A673 (cell line): ENCODE measurements at regions not wholly inside any gene's neighbourhood (a gene's known extent, or its start where the extent isn't known, plus 50 kb on each side); places are given as distances from the start of the nearest gene placed in this dataset.
A peak's percentile ranks its signal among the peaks of the same experiment; 100 is the strongest.

ENCODE experiments used
- BruUV-seq: library from RNA; stranded (reverse); fragments of 400-500 nt; replicated peaks from 2 replicates; lab custom pipeline; 2021; lab: Mats Ljungman, UMichigan
- CTCF ChIA-PET: fragments of 300-600 bp; sonication (Branson Sonifier 250); formaldehyde crosslinking; loops from one replicate; lab custom pipeline; 2022; ENCODE audit warnings: antibody characterized with exemption; lab: Charles Lee
- POLR2A ChIA-PET: fragments of 300-600 bp; sonication (Branson Sonifier 250); formaldehyde crosslinking; loops from one replicate; lab custom pipeline; 2022; ENCODE audit warnings: antibody characterized with exemption; ENCODE audit not compliant: low non-redundant PET; lab: Charles Lee
- DNase-seq: peaks from one replicate; pipeline ENCODE4 v3.0.0-alpha.2; 2015; ENCODE audit warnings: low spot score
- H3K27ac ChIP-seq: fragments of 200-600 bp; sonication (generic); 2 replicates; pipeline ENCODE4 v1.5.1; 2016; ENCODE audit warnings: mixed run types, low read depth, mild to moderate bottlenecking, mixed read lengths, antibody characterized with exemption, low read length; ENCODE audit not compliant: poor library complexity, severe bottlenecking
- H3K27me3 ChIP-seq: fragments of 200-600 bp; sonication (generic); replicated peaks from 2 replicates; pipeline ENCODE4 v1.6.1; 2017; ENCODE audit warnings: mixed run types, low read depth, mild to moderate bottlenecking, mixed read lengths, antibody characterized with exemption, low read length; ENCODE audit not compliant: insufficient read depth, poor library complexity
- H3K36me3 ChIP-seq: fragments of 200-600 bp; sonication (generic); 2 replicates; pipeline ENCODE4 v1.6.1; 2016; ENCODE audit warnings: mixed run types, mild to moderate bottlenecking, mixed read lengths, antibody characterized with exemption, low read length; ENCODE audit not compliant: insufficient read depth, poor library complexity, severe bottlenecking
- H3K4me1 ChIP-seq: fragments of 200-600 bp; sonication (generic); 2 replicates; pipeline ENCODE4 v1.6.1; 2017; ENCODE audit warnings: mixed run types, mild to moderate bottlenecking, mixed read lengths, antibody characterized with exemption, low read length; ENCODE audit not compliant: insufficient read depth, poor library complexity, severe bottlenecking
- H3K4me3 ChIP-seq: fragments of 200-600 bp; sonication (generic); 2 replicates; pipeline ENCODE4 v1.5.1; 2016; ENCODE audit warnings: low read depth, mixed run types, mild to moderate bottlenecking, mixed read lengths, low read length; ENCODE audit not compliant: poor library complexity, severe bottlenecking
- H3K9me3 ChIP-seq: fragments of 200-600 bp; sonication (generic); 2 replicates; pipeline ENCODE4 v1.6.1; 2016; ENCODE audit warnings: mixed run types, low read depth, mild to moderate bottlenecking, mixed read lengths, antibody characterized with exemption, low read length; ENCODE audit not compliant: poor library complexity, severe bottlenecking
- EZH2 ChIP-seq: fragments of 200-600 bp; sonication (generic); IDR thresholded peaks from 2 replicates; pipeline ENCODE4 v1.6.1; 2017; ENCODE audit warnings: borderline replicate concordance, low read depth, mild to moderate bottlenecking, mixed read lengths, antibody characterized with exemption, low read length; ENCODE audit not compliant: poor library complexity, severe bottlenecking
- intact Hi-C: fragments of 100-400 bp; cut with micrococcal nuclease; formaldehyde crosslinking; loops from one replicate; pipeline ENCODE4 v1.10.0; 2022; ENCODE audit not compliant: unreplicated experiment
- TF ChIP-seq, protein P1 (sequence below): fragments of 300-800, 200-600 bp; sonication (generic); conservative IDR thresholded peaks from 2 replicates; pipeline ENCODE4 v1.5.1; 2017; ENCODE audit warnings: low read depth, mild to moderate bottlenecking, antibody characterized with exemption, low read length, moderate library complexity, mixed read lengths

- no peaks in the 10 kb centered on the region for H3K36me3 ChIP-seq
- ChIA-PET CTCF (no interaction called here), POLR2A (no interaction called here)
- no peak overlapping the region for H3K27ac ChIP-seq
- H3K4me1 ChIP-seq: no peaks in the 10 kb centered on the region
- no peak overlapping the region for H3K4me3 ChIP-seq
- no peak for TF ChIP-seq EZH2
- TF ChIP-seq, protein P1, sequence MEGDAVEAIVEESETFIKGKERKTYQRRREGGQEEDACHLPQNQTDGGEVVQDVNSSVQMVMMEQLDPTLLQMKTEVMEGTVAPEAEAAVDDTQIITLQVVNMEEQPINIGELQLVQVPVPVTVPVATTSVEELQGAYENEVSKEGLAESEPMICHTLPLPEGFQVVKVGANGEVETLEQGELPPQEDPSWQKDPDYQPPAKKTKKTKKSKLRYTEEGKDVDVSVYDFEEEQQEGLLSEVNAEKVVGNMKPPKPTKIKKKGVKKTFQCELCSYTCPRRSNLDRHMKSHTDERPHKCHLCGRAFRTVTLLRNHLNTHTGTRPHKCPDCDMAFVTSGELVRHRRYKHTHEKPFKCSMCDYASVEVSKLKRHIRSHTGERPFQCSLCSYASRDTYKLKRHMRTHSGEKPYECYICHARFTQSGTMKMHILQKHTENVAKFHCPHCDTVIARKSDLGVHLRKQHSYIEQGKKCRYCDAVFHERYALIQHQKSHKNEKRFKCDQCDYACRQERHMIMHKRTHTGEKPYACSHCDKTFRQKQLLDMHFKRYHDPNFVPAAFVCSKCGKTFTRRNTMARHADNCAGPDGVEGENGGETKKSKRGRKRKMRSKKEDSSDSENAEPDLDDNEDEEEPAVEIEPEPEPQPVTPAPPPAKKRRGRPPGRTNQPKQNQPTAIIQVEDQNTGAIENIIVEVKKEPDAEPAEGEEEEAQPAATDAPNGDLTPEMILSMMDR: no peak
- no peaks in the 10 kb centered on the region for H3K27me3 ChIP-seq
- no peaks in the 10 kb centered on the region for H3K9me3 ChIP-seq
- no TSS peak for BruUV-seq
- peak; percentile 27 for DNase-seq
- intact Hi-C loops: no loop called here
These were observed 208.1 kb upstream of the PIK3R1 start for GRCh38 chr5:68007451-68007850.

- POLR2A ChIA-PET: no interaction called here
These were observed 212.7 kb upstream of the PIK3R1 start for GRCh38 chr5:68002836-68003235.

DNA sequence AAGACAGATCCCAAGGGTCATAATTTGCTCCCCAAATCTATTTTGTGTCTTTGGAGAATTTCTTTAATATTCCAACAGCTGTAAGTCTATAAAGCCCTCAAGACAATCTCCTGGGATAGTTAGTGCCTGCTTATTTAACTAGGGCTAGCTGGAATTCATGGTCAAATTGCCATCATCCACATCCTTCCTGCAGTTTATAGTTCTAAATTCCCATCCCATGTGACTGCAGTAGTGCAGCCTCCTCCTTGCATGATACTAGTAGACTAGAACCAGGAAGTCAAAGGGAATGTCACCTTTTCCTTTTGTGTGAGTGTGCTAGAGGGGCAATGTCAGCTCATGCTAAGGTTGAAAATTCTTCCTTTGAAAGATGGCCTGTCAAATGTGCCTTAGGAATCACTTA is 214.8 kb upstream of the PIK3R1 start:
- no peak for DNase-seq
- CTCF ChIA-PET: no interaction called here
- no peak overlapping the region for H3K27ac ChIP-seq
- no TSS peak for BruUV-seq
- intact Hi-C loops: no loop called here
- no peaks in the 10 kb centered on the region for H3K9me3 ChIP-seq
- POLR2A ChIA-PET: interaction anchor here (0.6 kb wide), 1 partner anchor 613 kb away, joined by 4 read pairs; no protein-coding TSS in a partner anchor
- H3K4me1 ChIP-seq: no peaks in the 10 kb centered on the region
- no peaks in the 10 kb centered on the region for H3K36me3 ChIP-seq
- no peak for TF ChIP-seq EZH2
- TF ChIP-seq, protein P1: no peak
- H3K4me3 ChIP-seq: no peak overlapping the region
- H3K27me3 ChIP-seq: no peaks in the 10 kb centered on the region

More at GRCh38 chr5:68002836-68003235, 212.7 kb upstream of the PIK3R1 start:
- intact Hi-C loops: no loop called here
- DNase-seq: no peak
- CTCF ChIA-PET: no interaction called here
- H3K4me1 ChIP-seq: no peaks in the 10 kb centered on the region
- TF ChIP-seq, protein P1: no peak
- no peak for TF ChIP-seq EZH2
- H3K27ac ChIP-seq: no peak overlapping the region
- no TSS peak for BruUV-seq
- H3K36me3 ChIP-seq: no peaks in the 10 kb centered on the region
- no peak overlapping the region for H3K4me3 ChIP-seq
- H3K9me3 ChIP-seq: no peaks in the 10 kb centered on the region
- H3K27me3 ChIP-seq: no peaks in the 10 kb centered on the region
